ENCODE measurements at regions not wholly inside any gene's neighbourhood (a gene's known extent, or its start where the extent isn't known, plus 50 kb on each side); places are given as distances from the start of the nearest gene placed in this dataset.

GRCh38 chr7:125878235-125878956, 948.8 kb upstream of the POT1 start:
- no peak for TF ChIP-seq MCM3 (IDR thresholded peaks at IDR 0.05)
- TF ChIP-seq FIP1L1 (IDR thresholded peaks at IDR 0.05; ENCODE audit: low read depth, low read length, poor library complexity, severe bottlenecking), result no peak
- no peak for TF ChIP-seq RFX5 (IDR thresholded peaks at IDR 0.05; ENCODE audit: low read depth, low read length)
- Histone ChIP-seq H3K27ac (ENCODE audit: extremely low read depth, low read depth, low read length) (no peak overlapping the region), H3K4me1 (replicated peaks in 1 of 2; ENCODE audit: control insufficient read depth in 2 of 2, insufficient read depth in 2 of 2, low read length in 2 of 2) (no peaks in the 10 kb centered on the region), H3K4me3 (no peak overlapping the region), H4K20me1 (replicated peaks; ENCODE audit: control insufficient read depth, insufficient read depth, low read length) (no peaks in the 10 kb centered on the region), H3K36me3 (ENCODE audit: control insufficient read depth, insufficient read depth, low read length) (no peaks in the 10 kb centered on the region), H3K4me2 (ENCODE audit: insufficient read depth, low read length) (no peak overlapping the region), H3K9me1 (ENCODE audit: control insufficient read depth, insufficient read depth, low read length) (no peaks in the 10 kb centered on the region), H2AFZ (ENCODE audit: low read depth, low read length) (no peak overlapping the region), H3K9me3 (replicated peaks; ENCODE audit: control insufficient read depth, insufficient read depth, low read depth, low read length) (no peaks in the 10 kb centered on the region), H3K27me3 (ENCODE audit: control insufficient read depth in 2 of 2, insufficient read depth in 2 of 2, low read length in 2 of 2) (no peaks in the 10 kb centered on the region), H3K79me2 (ENCODE audit: control insufficient read depth, insufficient read depth, low read length) (no peaks in the 10 kb centered on the region), H3K9ac (ENCODE audit: insufficient read depth in 1 of 2, low read depth in 2 of 2, low read length in 2 of 2) (no peak overlapping the region)
- in situ Hi-C loops (cut with MboI) (no loop called here), intact Hi-C loops (cut with micrococcal nuclease) (no loop called here)
- no peak for FAIRE-seq
- POLR2A ChIA-PET, result interaction anchor here (0.6 kb wide), 1 partner anchor 1314 kb away, joined by 3 read pairs; no protein-coding TSS in a partner anchor
- no TSS peak for BruUV-seq (replicated peaks)
- DNase-seq (ENCODE audit: extremely low read depth in 1 of 4, low spot score in 3 of 4), result no peak
- ATAC-seq, result no peak
- CTCF ChIA-PET (ENCODE audit: low intra/inter-chr PET ratio), result no interaction called here
- WGBS (ENCODE audit: insufficient coverage, low coverage, missing lambda C conversion rate), result 0% methylated on average over 2 of the region's 2 CpGs

GRCh38 chr7:125877246-125877645, 947.6 kb upstream of the POT1 start:
- no peaks in the 10 kb centered on the region for H3K27me3 ChIP-seq (ENCODE audit: control insufficient read depth in 2 of 2, insufficient read depth in 2 of 2, low read length in 2 of 2)
- ChIA-PET CTCF (ENCODE audit: low intra/inter-chr PET ratio) (no interaction called here), POLR2A (no interaction called here)
- FAIRE-seq (no peak), ATAC-seq (no peak), DNase-seq (ENCODE audit: extremely low read depth in 1 of 4, low spot score in 3 of 4) (no peak)
- TF ChIP-seq CBX5 (IDR thresholded peaks at IDR 0.05; ENCODE audit: borderline replicate concordance, low read depth) (no peak), HEY1 (CRISPR knock-in tag; IDR thresholded peaks at IDR 0.05; ENCODE audit: borderline replicate concordance) (no peak), TCF7 (IDR thresholded peaks at IDR 0.05; ENCODE audit: borderline replicate concordance) (no peak), ZNF263 (CRISPR knock-in tag; IDR thresholded peaks at IDR 0.05; ENCODE audit: borderline replicate concordance) (no peak), TOE1 (IDR thresholded peaks at IDR 0.05; ENCODE audit: borderline replicate concordance) (no peak), TOE1 (CRISPR knock-in tag; IDR thresholded peaks at IDR 0.05; ENCODE audit: borderline replicate concordance, low read depth) (no peak)
- in situ Hi-C loops (cut with MboI) (no loop called here), intact Hi-C loops (cut with micrococcal nuclease) (no loop called here)
- no peaks in the 10 kb centered on the region for H3K9me3 ChIP-seq (replicated peaks; ENCODE audit: control insufficient read depth, insufficient read depth, low read depth, low read length)
- no peaks in the 10 kb centered on the region for H3K36me3 ChIP-seq (ENCODE audit: control insufficient read depth, insufficient read depth, low read length)
- 2% methylated on average over 2 of the region's 2 CpGs for WGBS (ENCODE audit: insufficient coverage, low coverage, missing lambda C conversion rate)
- no peak overlapping the region for H2AFZ ChIP-seq (ENCODE audit: low read depth, low read length)
- no peak overlapping the region for H3K4me3 ChIP-seq
- H3K4me1 ChIP-seq (replicated peaks in 1 of 2; ENCODE audit: control insufficient read depth in 2 of 2, insufficient read depth in 2 of 2, low read length in 2 of 2), result no peaks in the 10 kb centered on the region
- H3K79me2 ChIP-seq (ENCODE audit: control insufficient read depth, insufficient read depth, low read length), result no peaks in the 10 kb centered on the region
- no peak overlapping the region for H3K27ac ChIP-seq (ENCODE audit: extremely low read depth, low read depth, low read length)
- H4K20me1 ChIP-seq (replicated peaks; ENCODE audit: control insufficient read depth, insufficient read depth, low read length), result no peaks in the 10 kb centered on the region
- BruUV-seq (replicated peaks), result no TSS peak
- H3K9me1 ChIP-seq (ENCODE audit: control insufficient read depth, insufficient read depth, low read length), result no peaks in the 10 kb centered on the region
- no peak overlapping the region for H3K4me2 ChIP-seq (ENCODE audit: insufficient read depth, low read length)
- no peak overlapping the region for H3K9ac ChIP-seq (ENCODE audit: insufficient read depth in 1 of 2, low read depth in 2 of 2, low read length in 2 of 2)
